Cerebellar cortex (tissue), 1 donor: ENCODE measurements at regions not wholly inside any gene's neighbourhood (a gene's known extent, or its start where the extent isn't known, plus 50 kb on each side); places are given as distances from the start of the nearest gene placed in this dataset.

Source experiments
- DNase-seq: peaks from one replicate; pipeline ENCODE4 v3.0.0-alpha.2; 2015; ENCODE audit warnings: low spot score

DNA sequence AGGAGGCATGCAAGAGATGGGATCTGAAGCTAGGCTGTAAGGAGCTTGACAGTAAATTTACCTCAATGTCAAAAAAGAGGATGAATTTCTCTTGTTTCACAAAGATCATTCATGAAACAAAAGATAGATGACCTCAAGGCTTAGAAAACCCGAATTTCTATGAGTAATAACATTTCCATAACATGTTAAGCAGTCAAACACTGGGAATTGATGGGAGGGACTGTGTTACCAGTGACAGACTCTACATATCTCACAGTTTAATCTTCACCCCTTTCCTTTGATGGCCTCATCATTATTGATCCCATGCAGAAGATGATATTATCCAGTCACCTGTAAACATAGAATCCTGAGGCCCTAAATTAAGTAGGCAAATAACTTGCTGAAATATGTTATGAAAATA, 53.5 kb upstream of the VGLL3 start:
- no peak for DNase-seq

DNA sequence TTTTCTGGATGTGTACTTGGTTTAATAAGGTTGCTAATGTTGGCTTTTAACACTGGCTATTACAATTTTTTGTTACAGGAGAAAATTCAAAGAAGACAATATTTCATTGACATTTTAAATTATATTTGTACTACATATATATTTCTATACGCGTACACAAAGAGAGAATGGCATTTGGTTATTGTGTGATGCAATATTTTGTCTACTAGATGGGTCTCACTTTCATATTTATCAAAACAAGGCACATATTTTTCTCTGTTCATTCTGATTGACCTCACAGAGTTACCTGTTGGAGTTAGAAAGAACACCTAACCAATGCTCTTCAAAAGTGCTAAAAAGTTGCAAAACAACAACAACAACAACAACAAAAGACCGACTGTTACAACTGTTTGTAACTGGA, 50.2 kb upstream of the VGLL3 start:
- no peak for DNase-seq
